Thyroid gland (tissue), 4 donors: ENCODE measurements at regions not wholly inside any gene's neighbourhood (a gene's known extent, or its start where the extent isn't known, plus 50 kb on each side); places are given as distances from the start of the nearest gene placed in this dataset.

Experiments used
- POLR2A ChIP-seq, 2 donors: fragments of 450-650 bp; IDR thresholded peaks; one replicate each; pipeline ENCODE4 v1.6.1; 2017; ENCODE audit warnings: antibody characterized with exemption in 2 of 2, mild to moderate bottlenecking in 2 of 2, moderate library complexity in 1 of 2
- TF ChIP-seq, protein P1 (sequence below), 6 experiments: fragments of 200-600 bp in 3 of 6; fragments of 450-650 bp in 3 of 6; sonication (generic) in 3 of 6; IDR thresholded peaks; one replicate each; pipeline ENCODE4 v1.5.1; 2016 to 2019; ENCODE audit warnings: antibody characterized with exemption in 6 of 6, mild to moderate bottlenecking in 2 of 6, inconsistent platforms in 1 of 6, moderate library complexity in 1 of 6

DNA sequence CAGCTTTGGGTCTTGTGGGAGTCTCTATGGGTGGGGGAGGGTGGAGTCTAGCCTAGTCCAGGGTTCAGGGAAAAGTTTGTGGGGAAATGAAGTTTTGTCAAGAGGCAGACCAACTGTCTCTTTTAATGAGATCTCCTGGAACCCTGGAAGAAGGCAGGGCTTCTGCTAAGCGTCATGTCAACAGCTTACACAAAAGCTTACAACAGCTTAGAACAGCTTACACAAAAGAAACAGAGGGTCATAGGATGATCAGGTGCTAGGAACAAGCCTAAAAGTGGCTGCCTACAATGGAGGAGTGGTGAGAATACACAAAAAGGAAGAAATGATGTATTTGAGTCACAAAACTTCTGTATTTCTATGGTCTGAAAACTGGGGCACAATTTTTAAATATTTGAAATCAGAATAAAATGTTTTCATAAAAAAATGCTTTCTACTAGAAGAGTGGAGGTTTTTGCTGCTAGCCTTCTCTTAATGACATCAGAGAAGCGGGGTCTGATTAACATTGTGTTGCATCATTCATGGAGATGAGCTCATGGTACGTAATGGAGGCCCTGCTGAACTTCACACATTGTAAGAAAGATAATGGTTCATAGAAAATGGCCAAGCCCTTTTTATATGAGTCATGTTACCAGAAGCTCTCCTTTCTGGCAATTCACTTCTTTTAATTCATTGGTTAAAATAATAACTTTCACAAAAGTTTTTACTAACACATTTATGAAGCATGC is 351.0 kb downstream of the PIK3C3 start:
- TF ChIP-seq, protein P1, sequence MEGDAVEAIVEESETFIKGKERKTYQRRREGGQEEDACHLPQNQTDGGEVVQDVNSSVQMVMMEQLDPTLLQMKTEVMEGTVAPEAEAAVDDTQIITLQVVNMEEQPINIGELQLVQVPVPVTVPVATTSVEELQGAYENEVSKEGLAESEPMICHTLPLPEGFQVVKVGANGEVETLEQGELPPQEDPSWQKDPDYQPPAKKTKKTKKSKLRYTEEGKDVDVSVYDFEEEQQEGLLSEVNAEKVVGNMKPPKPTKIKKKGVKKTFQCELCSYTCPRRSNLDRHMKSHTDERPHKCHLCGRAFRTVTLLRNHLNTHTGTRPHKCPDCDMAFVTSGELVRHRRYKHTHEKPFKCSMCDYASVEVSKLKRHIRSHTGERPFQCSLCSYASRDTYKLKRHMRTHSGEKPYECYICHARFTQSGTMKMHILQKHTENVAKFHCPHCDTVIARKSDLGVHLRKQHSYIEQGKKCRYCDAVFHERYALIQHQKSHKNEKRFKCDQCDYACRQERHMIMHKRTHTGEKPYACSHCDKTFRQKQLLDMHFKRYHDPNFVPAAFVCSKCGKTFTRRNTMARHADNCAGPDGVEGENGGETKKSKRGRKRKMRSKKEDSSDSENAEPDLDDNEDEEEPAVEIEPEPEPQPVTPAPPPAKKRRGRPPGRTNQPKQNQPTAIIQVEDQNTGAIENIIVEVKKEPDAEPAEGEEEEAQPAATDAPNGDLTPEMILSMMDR (IDR thresholded peaks at IDR 0.05) = no peak
- TF ChIP-seq POLR2A (IDR thresholded peaks at IDR 0.05) = no peak
